ENCODE measurements at regions not wholly inside any gene's neighbourhood (a gene's known extent, or its start where the extent isn't known, plus 50 kb on each side); places are given as distances from the start of the nearest gene placed in this dataset.

- no TSS peak for BruUV-seq (replicated peaks)
- Histone ChIP-seq H3K27ac (ENCODE audit: extremely low read depth, low read depth, low read length) (no peak overlapping the region), H3K9me3 (replicated peaks; ENCODE audit: control insufficient read depth, insufficient read depth, low read depth, low read length) (no peaks in the 10 kb centered on the region), H3K79me2 (ENCODE audit: control insufficient read depth, insufficient read depth, low read length) (no peaks in the 10 kb centered on the region), H3K27me3 (ENCODE audit: control insufficient read depth in 2 of 2, insufficient read depth in 2 of 2, low read length in 2 of 2) (no peaks in the 10 kb centered on the region), H3K9ac (ENCODE audit: insufficient read depth in 1 of 2, low read depth in 2 of 2, low read length in 2 of 2) (no peak overlapping the region), H3K9me1 (ENCODE audit: control insufficient read depth, insufficient read depth, low read length) (no peaks in the 10 kb centered on the region), H3K36me3 (ENCODE audit: control insufficient read depth, insufficient read depth, low read length) (no peaks in the 10 kb centered on the region), H3K4me2 (ENCODE audit: insufficient read depth, low read length) (no peak overlapping the region), H3K4me1 (replicated peaks in 1 of 2; ENCODE audit: control insufficient read depth in 2 of 2, insufficient read depth in 2 of 2, low read length in 2 of 2) (no peaks in the 10 kb centered on the region), H3K4me3 (no peak overlapping the region), H2AFZ (ENCODE audit: low read depth, low read length) (no peak overlapping the region), H4K20me1 (replicated peaks; ENCODE audit: control insufficient read depth, insufficient read depth, low read length) (no peaks in the 10 kb centered on the region)
- WGBS (ENCODE audit: insufficient coverage, low coverage, missing lambda C conversion rate), result 0% methylated on average over 5 of the region's 8 CpGs
- intact Hi-C loops (cut with micrococcal nuclease), result no loop called here
- FAIRE-seq (no peak), ATAC-seq (no peak), DNase-seq (ENCODE audit: extremely low read depth in 1 of 4, low spot score in 3 of 4) (no peak)
- CTCF ChIA-PET (ENCODE audit: low intra/inter-chr PET ratio), result no interaction called here
- in situ Hi-C loops (cut with MboI), result no loop called here
- no peak for TF ChIP-seq ZSCAN32 (CRISPR knock-in tag; IDR thresholded peaks at IDR 0.05)
- no peak for TF ChIP-seq TSC22D4 (tag; IDR thresholded peaks at IDR 0.05)
- no peak for TF ChIP-seq GTF2A2 (tag; IDR thresholded peaks at IDR 0.05)
- no peak for TF ChIP-seq IRF2 (CRISPR knock-in tag; IDR thresholded peaks at IDR 0.05)
- TF ChIP-seq TRIM25 (IDR thresholded peaks at IDR 0.05; ENCODE audit: borderline replicate concordance), result no peak
- TF ChIP-seq KLF1 (tag; IDR thresholded peaks at IDR 0.05), result no peak
- TF ChIP-seq HMG20A (CRISPR knock-in tag; conservative IDR thresholded peaks at IDR 0.05), result no peak
- TF ChIP-seq SNIP1 (IDR thresholded peaks at IDR 0.05; ENCODE audit: low read depth), result no peak
- TF ChIP-seq ZNF212 (CRISPR knock-in tag; IDR thresholded peaks at IDR 0.05), result no peak
- TF ChIP-seq GMEB1 (CRISPR knock-in tag; IDR thresholded peaks at IDR 0.05), result no peak
- TF ChIP-seq NFIX (CRISPR knock-in tag; IDR thresholded peaks at IDR 0.05; ENCODE audit: low read depth), result no peak
- TF ChIP-seq CREM (IDR thresholded peaks at IDR 0.05; ENCODE audit: low read depth), result no peak
- TF ChIP-seq HDAC2 (IDR thresholded peaks at IDR 0.05), result no peak
- POLR2A ChIA-PET, result interaction anchor here (0.6 kb wide), 1 partner anchor 372 kb away, joined by 3 read pairs; no protein-coding TSS in a partner anchor
Observed at GRCh38 chr12:98221243-98221808, 294.1 kb upstream of the TMPO start.

Data from K562 (cell line).